ENCODE measurements at regions not wholly inside any gene's neighbourhood (a gene's known extent, or its start where the extent isn't known, plus 50 kb on each side); places are given as distances from the start of the nearest gene placed in this dataset.

DNA sequence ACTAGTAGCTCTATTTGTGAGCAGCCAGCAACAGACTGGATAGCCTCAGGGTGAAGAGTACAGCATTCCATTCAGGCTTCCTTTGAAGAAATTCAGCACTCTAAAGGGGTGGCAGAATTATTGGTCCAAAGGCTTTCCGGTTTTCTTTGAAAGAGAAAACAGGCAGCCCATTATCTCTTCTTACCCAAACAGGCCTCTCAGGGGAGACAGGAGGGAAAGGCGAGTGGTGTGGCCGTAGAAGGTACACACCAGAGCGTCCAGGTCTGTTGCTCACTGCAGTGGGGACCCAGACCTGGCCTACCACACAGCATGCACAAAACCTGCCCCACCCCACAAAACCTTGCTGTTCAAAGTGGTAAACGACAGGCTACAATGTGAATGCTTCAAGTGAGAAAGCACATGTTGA, 83.3 kb downstream of the ZNF608 start (continued):
- TF ChIP-seq ZBTB49 (CRISPR knock-in tag; IDR thresholded peaks at IDR 0.05; ENCODE audit: borderline replicate concordance) (no peak), ZNF292 (CRISPR knock-in tag; IDR thresholded peaks at IDR 0.05; ENCODE audit: borderline replicate concordance, low read depth) (peak; percentile 55; the same call in 1 of the 2 replicates), RBM39 (IDR thresholded peaks at IDR 0.05; ENCODE audit: low read depth, low read length, poor library complexity, severe bottlenecking) (no peak), KDM2A (CRISPR knock-in tag; IDR thresholded peaks at IDR 0.05; ENCODE audit: borderline replicate concordance, low read depth) (no peak), KLF13 (CRISPR knock-in tag; IDR thresholded peaks at IDR 0.05) (no peak), ZFP82 (CRISPR knock-in tag; IDR thresholded peaks at IDR 0.05; ENCODE audit: borderline replicate concordance) (no peak), SIN3A (IDR thresholded peaks at IDR 0.05; ENCODE audit: borderline replicate concordance, low read depth, low read length) (no peak), ZNF362 (CRISPR knock-in tag; IDR thresholded peaks at IDR 0.05; ENCODE audit: borderline replicate concordance) (peak; percentile 38; the same call in 1 of the 2 replicates), ZNF768 (CRISPR knock-in tag; IDR thresholded peaks at IDR 0.05) (peak; percentile 40; the same call in 1 of the 2 replicates), ZNF282 (IDR thresholded peaks at IDR 0.05; ENCODE audit: partially characterized antibody) (no peak), ELF4 (CRISPR knock-in tag; IDR thresholded peaks at IDR 0.05; ENCODE audit: borderline replicate concordance) (no peak), ZNF331 (CRISPR knock-in tag; IDR thresholded peaks at IDR 0.05) (peak; percentile 19; the same call in 1 of the 2 replicates), REXO4 (CRISPR knock-in tag; IDR thresholded peaks at IDR 0.05; ENCODE audit: borderline replicate concordance) (no peak), ZNF710 (CRISPR knock-in tag; IDR thresholded peaks at IDR 0.05; ENCODE audit: borderline replicate concordance) (peak; percentile 85; the same call in 1 of the 2 replicates)
- TF ChIP-seq, protein P1, sequence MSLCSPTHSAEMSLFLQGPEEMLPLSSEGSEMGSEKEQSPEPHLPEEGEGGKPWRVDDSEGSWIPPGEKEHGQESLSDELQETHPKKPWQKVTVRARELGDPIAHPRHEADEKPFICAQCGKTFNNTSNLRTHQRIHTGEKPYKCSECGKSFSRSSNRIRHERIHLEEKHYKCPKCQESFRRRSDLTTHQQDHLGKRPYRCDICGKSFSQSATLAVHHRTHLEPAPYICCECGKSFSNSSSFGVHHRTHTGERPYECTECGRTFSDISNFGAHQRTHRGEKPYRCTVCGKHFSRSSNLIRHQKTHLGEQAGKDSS (CRISPR knock-in tag; IDR thresholded peaks at IDR 0.05; ENCODE audit: borderline replicate concordance, low read depth), result no peak
- TF ChIP-seq, protein P2, sequence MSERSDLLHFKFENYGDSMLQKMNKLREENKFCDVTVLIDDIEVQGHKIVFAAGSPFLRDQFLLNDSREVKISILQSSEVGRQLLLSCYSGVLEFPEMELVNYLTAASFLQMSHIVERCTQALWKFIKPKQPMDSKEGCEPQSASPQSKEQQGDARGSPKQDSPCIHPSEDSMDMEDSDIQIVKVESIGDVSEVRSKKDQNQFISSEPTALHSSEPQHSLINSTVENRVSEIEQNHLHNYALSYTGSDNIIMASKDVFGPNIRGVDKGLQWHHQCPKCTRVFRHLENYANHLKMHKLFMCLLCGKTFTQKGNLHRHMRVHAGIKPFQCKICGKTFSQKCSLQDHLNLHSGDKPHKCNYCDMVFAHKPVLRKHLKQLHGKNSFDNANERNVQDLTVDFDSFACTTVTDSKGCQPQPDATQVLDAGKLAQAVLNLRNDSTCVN (CRISPR knock-in tag; IDR thresholded peaks at IDR 0.05; ENCODE audit: borderline replicate concordance), result no peak
- TF ChIP-seq, protein P3, sequence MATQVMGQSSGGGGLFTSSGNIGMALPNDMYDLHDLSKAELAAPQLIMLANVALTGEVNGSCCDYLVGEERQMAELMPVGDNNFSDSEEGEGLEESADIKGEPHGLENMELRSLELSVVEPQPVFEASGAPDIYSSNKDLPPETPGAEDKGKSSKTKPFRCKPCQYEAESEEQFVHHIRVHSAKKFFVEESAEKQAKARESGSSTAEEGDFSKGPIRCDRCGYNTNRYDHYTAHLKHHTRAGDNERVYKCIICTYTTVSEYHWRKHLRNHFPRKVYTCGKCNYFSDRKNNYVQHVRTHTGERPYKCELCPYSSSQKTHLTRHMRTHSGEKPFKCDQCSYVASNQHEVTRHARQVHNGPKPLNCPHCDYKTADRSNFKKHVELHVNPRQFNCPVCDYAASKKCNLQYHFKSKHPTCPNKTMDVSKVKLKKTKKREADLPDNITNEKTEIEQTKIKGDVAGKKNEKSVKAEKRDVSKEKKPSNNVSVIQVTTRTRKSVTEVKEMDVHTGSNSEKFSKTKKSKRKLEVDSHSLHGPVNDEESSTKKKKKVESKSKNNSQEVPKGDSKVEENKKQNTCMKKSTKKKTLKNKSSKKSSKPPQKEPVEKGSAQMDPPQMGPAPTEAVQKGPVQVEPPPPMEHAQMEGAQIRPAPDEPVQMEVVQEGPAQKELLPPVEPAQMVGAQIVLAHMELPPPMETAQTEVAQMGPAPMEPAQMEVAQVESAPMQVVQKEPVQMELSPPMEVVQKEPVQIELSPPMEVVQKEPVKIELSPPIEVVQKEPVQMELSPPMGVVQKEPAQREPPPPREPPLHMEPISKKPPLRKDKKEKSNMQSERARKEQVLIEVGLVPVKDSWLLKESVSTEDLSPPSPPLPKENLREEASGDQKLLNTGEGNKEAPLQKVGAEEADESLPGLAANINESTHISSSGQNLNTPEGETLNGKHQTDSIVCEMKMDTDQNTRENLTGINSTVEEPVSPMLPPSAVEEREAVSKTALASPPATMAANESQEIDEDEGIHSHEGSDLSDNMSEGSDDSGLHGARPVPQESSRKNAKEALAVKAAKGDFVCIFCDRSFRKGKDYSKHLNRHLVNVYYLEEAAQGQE (IDR thresholded peaks at IDR 0.05; ENCODE audit: borderline replicate concordance in 1 of 2, low read depth in 1 of 2, low read length in 2 of 2), result 0 out of 4 replicates have a peak, but pooled peaks of 1 of the 2 experiments have one; percentile 65
